Fibroblast of skin of right quadriceps (primary cell): ENCODE measurements at regions not wholly inside any gene's neighbourhood (a gene's known extent, or its start where the extent isn't known, plus 50 kb on each side); places are given as distances from the start of the nearest gene placed in this dataset.

Source experiments
- DNase-seq: peaks from one replicate; pipeline ENCODE4 v3.0.0-alpha.2; 2013

DNA sequence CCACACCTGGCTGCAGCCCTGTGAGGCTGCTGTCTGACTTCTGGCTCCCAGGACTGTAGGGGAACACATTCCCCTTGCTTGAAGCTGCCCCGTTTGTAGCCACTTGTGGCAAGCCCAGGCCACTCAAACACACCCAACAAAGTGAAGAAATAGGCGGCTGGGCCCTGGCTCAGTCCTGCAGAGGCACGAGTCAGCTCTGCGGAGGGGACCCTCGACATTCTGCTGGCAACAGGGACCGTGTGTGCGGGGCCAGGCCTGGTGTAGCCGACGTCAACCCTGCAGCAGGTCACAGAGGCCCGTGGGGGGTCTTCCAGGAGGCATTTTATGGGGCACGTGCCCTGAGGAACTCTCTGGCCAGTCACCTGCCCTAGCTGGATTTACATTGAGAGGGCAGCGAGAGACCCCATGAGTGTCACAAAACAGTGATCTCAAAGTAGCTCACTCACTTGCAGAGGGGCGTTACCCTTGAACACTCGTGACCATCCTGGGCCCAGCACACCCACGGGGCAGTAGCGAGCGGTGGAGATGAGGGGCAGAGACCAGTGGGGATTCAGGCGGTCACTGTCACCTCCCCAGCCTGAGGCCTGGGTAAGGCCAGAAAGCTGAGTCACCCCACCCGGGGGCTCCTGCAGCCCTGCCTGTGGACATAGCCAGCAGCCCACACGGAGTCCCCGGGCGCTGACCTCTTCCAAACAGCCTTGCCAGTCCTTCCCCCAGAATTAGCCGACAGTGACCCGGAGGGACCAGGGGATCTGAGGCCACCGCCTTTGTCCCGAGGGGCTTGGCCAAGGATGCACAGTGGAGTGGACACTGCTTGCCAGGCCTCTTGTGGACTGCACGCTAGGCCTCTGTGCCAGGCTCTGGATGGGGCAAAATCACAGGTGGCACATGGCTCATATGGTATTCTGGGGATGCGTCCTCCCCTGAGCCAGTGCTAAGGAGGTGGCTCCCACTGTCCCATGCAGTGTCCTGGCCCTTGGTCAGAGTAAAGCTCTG, 139.5 kb downstream of the CTTN start:
- DNase-seq: no peak

- no peak for DNase-seq
These were observed 140.5 kb downstream of the CTTN start for GRCh38 chr11:70538641-70539359.

GRCh38 chr11:70539360-70540095, 141.2 kb downstream of the CTTN start:
- DNase-seq: no peak

GRCh38 chr11:70540196-70540595, 141.9 kb downstream of the CTTN start:
- no peak for DNase-seq

- no peak for DNase-seq
These were observed 142.8 kb downstream of the CTTN start for GRCh38 chr11:70541176-70541575.

GRCh38 chr11:70541699-70542098, 143.4 kb downstream of the CTTN start:
- no peak for DNase-seq

DNA sequence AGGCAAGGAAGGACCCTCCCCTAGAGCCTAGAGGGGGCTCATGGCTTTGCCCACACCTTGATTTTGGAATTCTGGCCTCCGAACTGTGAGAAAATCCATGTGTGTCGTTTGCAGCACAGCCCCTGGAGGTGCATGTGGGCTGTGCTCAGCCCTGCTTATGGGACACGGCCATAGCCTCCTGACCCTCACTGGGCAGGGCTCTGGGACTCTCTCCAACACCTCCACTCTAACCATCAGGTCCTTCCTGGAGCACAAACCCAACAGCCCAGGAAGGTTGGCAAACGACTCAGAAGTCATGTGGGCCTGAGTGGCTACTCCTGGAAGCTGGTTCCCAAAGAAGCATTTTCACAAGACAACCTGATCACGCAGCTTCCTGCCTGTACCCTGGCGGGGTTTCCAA, 144.1 kb downstream of the CTTN start:
- DNase-seq: no peak

DNA sequence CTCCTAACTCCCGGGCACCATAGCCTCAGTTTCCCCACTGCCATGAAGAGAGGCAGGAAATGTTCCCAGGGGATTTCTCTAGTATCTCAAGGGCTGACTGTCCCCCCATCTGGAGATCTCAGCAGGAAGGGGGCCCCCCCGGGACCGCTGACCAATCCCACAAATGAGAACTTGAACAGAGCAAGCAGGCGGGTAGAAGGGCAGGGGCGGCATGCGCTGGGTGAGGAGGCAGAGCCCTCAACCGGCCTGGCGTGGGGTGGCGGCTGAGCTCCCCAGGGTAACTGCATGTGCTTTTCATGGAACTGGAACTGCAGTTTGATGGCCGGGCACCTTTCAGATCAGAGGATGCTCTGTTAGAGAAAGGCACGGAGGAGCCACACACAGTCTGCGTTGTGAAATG, 144.5 kb downstream of the CTTN start:
- DNase-seq: no peak

GRCh38 chr11:70543611-70544010, 145.3 kb downstream of the CTTN start:
- no peak for DNase-seq

GRCh38 chr11:70544067-70544773, 145.9 kb downstream of the CTTN start:
- no peak for DNase-seq

- DNase-seq: peak; percentile 16
These were observed 146.7 kb downstream of the CTTN start for GRCh38 chr11:70544774-70545609.

- no peak for DNase-seq
These were observed 147.2 kb downstream of the CTTN start for GRCh38 chr11:70545610-70545912.

GRCh38 chr11:70546191-70546940, 148.0 kb downstream of the CTTN start:
- DNase-seq: no peak

GRCh38 chr11:70547386-70547785, 149.1 kb downstream of the CTTN start:
- no peak for DNase-seq

DNA sequence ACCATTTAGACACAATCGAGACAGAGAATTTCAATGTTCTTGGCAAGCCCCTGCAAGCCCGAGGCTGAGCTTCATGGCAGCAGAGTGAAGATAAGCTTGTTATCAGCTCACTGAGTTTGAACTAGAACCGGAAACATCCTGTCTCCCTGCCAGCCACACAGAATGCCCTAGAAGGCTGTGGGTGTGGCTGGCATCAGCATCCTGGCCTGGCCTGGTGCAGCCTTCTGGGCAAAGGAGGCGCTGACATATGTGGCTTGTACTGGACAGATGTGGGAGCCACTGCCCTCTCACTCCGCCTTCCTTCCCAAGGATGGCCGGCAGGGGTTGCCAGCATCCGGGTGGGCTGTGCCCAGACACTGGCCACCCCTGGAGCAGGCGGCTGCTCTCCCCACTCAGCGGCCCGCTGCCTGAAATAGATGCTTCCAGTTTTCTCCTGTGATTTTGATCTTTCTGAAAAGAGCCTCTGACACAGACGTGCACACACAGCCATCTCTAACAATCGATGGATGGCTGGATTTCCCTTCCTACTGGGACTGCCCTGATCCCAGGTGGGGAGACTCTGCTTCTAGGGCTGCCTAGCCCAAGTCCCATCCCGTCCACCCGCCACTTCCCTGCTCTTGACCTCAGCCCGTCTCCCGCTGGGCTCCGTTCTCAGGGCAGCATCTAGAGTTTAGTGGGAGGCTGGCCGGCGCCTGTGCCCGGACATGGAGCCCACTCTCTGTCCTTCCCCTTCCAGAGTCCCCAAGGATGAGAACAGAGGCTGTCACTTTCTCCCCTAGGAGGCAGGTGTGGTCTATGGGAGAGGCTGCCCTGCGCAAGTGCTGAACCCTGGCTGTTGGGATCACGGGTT, 149.7 kb downstream of the CTTN start:
- no peak for DNase-seq

GRCh38 chr11:70548976-70549375, 150.6 kb downstream of the CTTN start:
- no peak for DNase-seq

GRCh38 chr11:70549386-70549785, 151.1 kb downstream of the CTTN start:
- DNase-seq: no peak

GRCh38 chr11:70549796-70550195, 151.5 kb downstream of the CTTN start:
- no peak for DNase-seq

- no peak for DNase-seq
These were observed 152.3 kb downstream of the CTTN start for GRCh38 chr11:70550456-70551195.
